GM21825 (cell line): ENCODE measurements at regions not wholly inside any gene's neighbourhood (a gene's known extent, or its start where the extent isn't known, plus 50 kb on each side); places are given as distances from the start of the nearest gene placed in this dataset.
"Not testable (repeated sequence)": the region's sequence is repeated elsewhere in the genome, so short reads cannot be mapped to it uniquely, and the experiment has no call there.

ENCODE experiments used
- ATAC-seq: cut with Tn5 transposase; IDR thresholded peaks from one replicate; pipeline ENCODE4 v1.9.1; 2021; ENCODE audit warnings: mild to moderate bottlenecking, moderate library complexity; ENCODE audit not compliant: unreplicated experiment

DNA sequence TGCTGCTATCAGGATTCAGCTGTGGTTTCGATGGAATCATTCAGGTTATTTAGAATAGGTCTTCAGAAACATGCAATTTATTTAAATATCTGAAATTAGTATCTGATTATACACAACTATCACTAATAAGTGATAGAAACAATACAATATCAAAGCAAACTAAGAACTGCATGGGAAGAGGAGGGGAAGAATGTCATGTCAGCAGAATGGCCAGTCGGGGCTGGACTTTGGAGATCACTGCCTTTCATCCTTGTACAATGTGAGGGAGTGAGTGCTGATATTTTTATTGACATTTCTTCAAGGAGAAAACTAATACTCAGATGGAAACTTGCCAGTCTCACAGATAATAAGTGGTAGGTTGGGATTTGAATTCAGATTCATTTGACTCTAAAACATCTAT lies 224.0 kb upstream of the LINC00305 start:
- no peak for ATAC-seq

- not testable (repeated sequence) for ATAC-seq
Measured at GRCh38 chr18:64369830-64370440, 221.0 kb upstream of the LINC00305 start.

GRCh38 chr18:64365106-64365505 lies 216.2 kb upstream of the LINC00305 start:
- no peak for ATAC-seq

DNA sequence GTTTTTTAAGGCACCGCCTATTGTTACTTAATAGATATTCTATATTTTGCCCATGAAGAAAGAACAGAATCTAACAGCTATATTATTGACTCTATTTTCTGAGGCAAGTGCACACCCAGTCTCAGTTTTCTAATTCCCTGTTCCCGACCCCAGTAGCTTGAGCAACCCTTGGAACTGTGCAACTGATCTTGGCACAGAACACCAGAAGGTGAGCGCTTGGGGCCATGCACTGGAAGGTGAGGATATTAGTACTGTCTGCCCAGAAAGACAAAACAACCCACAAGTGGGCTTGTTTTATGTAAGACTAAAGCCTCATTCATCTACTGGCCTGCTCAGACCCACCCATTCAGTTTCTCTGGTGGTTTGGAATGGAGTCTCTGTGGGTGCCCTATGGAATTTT lies 188.8 kb upstream of the LINC00305 start:
- no peak for ATAC-seq

DNA sequence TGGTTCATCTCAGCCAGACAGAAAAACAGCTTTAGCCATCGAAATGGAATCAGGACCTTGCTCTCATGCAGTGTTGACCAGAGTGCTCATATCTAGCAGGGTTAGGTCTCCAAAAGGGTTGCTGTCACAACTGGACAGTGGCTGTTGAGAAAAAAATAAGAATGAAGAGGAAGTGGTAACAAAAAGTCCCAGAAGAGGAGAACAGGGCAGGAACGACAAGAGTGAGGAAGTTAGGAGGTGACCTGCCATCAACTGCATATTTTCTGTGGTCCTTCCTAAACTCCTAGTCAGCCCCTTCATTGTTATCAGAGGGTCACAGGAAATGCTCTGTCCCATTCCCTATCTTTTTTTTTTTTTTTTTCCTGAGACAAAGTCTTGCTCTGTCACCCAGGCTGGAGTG lies 188.1 kb upstream of the LINC00305 start:
- no peak for ATAC-seq

GRCh38 chr18:64334748-64335147 lies 185.9 kb upstream of the LINC00305 start:
- no peak for ATAC-seq

- ATAC-seq, result no peak
Measured at GRCh38 chr18:64333584-64333983, 184.7 kb upstream of the LINC00305 start.

DNA sequence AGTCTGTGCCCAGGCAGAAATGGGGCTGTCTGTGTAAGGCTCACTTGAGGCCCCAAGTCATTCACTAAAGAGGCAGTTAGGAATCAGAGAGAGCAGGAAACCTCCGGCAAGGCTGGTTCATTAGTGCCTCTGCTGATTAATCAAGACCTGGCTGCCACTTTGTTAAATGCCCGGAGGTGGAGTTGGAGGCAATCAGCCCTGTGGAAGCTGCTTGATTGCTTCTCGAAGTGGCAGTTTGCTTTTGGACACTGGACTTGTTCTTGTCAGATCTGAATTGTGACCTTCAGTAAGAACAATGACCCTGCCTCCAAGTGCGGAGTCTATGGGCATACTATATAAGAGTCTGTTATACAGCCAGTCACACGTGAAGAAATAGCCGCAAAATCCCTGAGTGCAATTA lies 183.9 kb upstream of the LINC00305 start:
- no peak for ATAC-seq

- no peak for ATAC-seq
Measured at GRCh38 chr18:64331419-64331818, 182.5 kb upstream of the LINC00305 start.

- no peak for ATAC-seq
Measured at GRCh38 chr18:64330931-64331330, 182.0 kb upstream of the LINC00305 start.

GRCh38 chr18:64330161-64330560 lies 181.3 kb upstream of the LINC00305 start:
- ATAC-seq, result no peak

- no peak for ATAC-seq
Measured at GRCh38 chr18:64322189-64322588, 173.3 kb upstream of the LINC00305 start.

DNA sequence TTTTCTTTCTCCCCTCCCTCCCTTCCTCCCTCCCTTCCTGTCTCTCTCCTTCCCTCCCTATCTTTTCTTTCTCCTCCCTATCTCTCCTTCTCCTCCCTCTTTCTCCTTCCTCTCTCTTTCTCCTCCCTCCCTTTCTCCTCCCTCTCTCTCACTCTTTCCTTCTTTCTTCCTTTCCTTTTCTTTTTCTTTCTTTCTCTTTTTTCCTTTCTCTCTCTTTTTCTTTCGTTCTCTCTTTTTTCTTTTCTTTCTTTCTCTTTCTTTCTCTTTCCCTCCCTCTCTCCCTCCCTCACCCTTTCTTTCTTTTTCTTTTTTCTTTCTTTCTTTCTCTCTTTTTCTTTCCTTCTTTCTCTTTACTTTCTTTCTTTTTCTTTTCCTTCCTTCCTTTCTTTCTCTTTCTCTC lies 169.7 kb upstream of the LINC00305 start:
- no peak for ATAC-seq

- no peak for ATAC-seq
Measured at GRCh38 chr18:64311859-64312258, 163.0 kb upstream of the LINC00305 start.

DNA sequence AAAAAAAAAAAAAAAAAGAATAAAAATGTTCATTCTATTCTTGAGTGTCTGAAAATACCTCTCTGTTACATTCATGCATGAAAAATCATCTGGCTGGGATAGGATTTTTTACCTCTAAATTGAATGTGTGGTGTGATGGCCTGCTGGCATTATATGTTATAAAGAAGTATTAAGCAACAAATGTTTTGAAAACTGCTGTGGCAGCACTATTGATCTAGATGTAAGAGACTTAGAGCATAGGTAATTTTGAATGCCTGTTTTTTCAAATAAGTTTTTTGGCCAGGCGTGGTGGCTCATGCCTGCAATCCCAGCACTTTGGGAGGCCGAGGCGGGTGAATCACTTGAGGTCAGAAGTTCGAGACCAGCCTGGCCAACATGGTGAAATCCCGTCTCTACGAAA lies 147.0 kb upstream of the LINC00305 start:
- ATAC-seq, result no peak

GRCh38 chr18:64294967-64295366 lies 146.1 kb upstream of the LINC00305 start:
- ATAC-seq, result no peak

DNA sequence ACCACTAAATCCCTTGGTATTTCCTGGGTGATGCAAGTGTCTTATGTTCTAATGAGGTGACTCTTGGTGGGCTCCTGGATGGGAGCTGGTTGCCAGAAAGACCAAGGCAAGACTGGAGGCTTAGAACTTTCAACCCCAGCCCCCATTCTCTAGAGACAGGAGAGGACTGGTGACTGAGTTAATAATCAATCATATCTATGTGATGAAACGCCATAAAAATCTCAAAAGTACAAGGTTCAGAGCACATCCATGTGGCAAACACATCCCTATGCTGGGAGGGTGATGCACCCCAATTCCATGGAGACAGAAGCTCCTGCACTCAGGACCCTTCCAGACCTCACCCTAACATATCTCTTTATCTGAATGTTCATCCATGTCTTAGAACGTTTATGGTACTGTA lies 139.5 kb upstream of the LINC00305 start:
- ATAC-seq, result no peak

DNA sequence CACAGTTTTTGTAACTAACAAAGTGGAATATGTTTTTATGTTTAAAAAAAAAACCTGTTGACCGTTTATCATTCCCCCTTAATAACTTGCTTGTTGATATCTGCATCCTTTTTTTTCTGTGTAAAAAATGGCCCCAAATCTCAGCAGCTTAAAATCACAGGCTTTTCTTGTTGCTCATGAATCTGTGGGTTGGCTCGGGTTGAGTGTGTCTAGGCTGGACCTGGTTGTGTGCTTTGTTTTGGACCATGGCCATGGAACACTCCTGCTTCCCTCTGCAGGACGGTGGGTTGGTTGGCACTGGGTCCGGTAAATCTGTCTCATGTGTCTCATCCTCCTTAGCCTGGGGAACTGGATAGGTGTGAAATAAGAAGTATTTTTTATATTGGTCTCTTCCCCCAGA lies 139.0 kb upstream of the LINC00305 start:
- no peak for ATAC-seq

DNA sequence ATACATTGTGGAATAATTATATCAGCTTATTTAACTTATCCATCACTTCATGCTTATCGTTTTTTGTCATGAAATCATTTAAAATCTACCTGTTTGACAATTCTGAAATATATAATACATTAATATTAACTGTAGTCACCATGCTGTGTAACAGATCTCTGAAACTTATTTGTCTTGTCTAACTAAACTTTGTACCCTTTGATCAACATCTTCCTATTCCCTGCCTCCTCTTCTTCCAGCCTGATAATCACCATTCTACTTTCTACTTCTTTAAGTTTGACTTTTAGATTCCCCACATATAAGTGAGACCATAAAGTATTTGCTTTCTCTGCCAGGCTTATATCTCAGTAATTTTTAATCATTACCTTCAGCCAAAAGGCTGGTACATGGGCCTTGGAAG lies 134.2 kb upstream of the LINC00305 start:
- ATAC-seq, result no peak

- ATAC-seq, result no peak
Measured at GRCh38 chr18:64278026-64278425, 129.1 kb upstream of the LINC00305 start.

- no peak for ATAC-seq
Measured at GRCh38 chr18:64276311-64277090, 127.6 kb upstream of the LINC00305 start.

- no peak for ATAC-seq
Measured at GRCh38 chr18:64275593-64276300, 126.9 kb upstream of the LINC00305 start.
